ENCODE measurements at regions not wholly inside any gene's neighbourhood (a gene's known extent, or its start where the extent isn't known, plus 50 kb on each side); places are given as distances from the start of the nearest gene placed in this dataset.

GRCh38 chr14:65900164-65900563 is 487.6 kb downstream of the FUT8 start:
- DNase-seq: no peak
- Mint-ChIP-seq H3K27me3 (ENCODE audit: insufficient read depth) (peaks cover 3% of the 10 kb centered on the region; the same call in 1 of the 2 replicates), H3K27ac (no peak overlapping the region), H3K36me3 (ENCODE audit: low read depth) (no peaks in the 10 kb centered on the region), H3K4me3 (no peak overlapping the region), H3K9me3 (peaks cover 9% of the 10 kb centered on the region; the same call in 1 of the 2 replicates), H3K4me1 (ENCODE audit: low read depth) (no peaks in the 10 kb centered on the region)
- TF ChIP-seq, protein P1, sequence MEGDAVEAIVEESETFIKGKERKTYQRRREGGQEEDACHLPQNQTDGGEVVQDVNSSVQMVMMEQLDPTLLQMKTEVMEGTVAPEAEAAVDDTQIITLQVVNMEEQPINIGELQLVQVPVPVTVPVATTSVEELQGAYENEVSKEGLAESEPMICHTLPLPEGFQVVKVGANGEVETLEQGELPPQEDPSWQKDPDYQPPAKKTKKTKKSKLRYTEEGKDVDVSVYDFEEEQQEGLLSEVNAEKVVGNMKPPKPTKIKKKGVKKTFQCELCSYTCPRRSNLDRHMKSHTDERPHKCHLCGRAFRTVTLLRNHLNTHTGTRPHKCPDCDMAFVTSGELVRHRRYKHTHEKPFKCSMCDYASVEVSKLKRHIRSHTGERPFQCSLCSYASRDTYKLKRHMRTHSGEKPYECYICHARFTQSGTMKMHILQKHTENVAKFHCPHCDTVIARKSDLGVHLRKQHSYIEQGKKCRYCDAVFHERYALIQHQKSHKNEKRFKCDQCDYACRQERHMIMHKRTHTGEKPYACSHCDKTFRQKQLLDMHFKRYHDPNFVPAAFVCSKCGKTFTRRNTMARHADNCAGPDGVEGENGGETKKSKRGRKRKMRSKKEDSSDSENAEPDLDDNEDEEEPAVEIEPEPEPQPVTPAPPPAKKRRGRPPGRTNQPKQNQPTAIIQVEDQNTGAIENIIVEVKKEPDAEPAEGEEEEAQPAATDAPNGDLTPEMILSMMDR (IDR thresholded peaks at IDR 0.05): no peak

DNA sequence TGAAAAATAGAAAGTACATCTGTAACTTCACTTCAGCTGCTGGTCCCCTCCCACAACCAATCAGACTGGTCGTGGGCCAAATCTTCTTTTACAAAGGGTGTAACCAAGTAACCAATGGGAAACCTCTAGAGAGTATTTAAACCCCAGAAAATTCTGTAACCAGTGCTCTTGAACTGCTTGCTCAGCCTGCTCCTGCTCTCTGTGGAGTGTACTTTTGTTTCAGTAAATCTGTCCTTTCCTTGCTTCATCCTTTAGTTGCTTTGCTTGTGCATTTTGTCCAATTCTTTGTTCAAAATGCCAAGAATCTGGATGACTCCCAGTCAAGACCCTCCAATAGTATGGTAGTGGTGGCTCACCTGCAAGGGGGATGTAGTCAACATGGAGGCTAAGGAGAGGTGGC is 489.1 kb downstream of the FUT8 start:
- Mint-ChIP-seq H3K9me3 (peaks cover 9% of the 10 kb centered on the region; the same call in 1 of the 2 replicates), H3K27ac (no peak overlapping the region), H3K4me1 (ENCODE audit: low read depth) (no peaks in the 10 kb centered on the region), H3K36me3 (ENCODE audit: low read depth) (no peaks in the 10 kb centered on the region), H3K27me3 (ENCODE audit: insufficient read depth) (peaks cover 3% of the 10 kb centered on the region; the same call in 1 of the 2 replicates), H3K4me3 (no peak overlapping the region)
- DNase-seq: no peak
- TF ChIP-seq, protein P1 (IDR thresholded peaks at IDR 0.05): no peak

- Mint-ChIP-seq H3K4me1 (ENCODE audit: low read depth) (no peaks in the 10 kb centered on the region), H3K9me3 (peaks cover 9% of the 10 kb centered on the region; the same call in 1 of the 2 replicates), H3K27me3 (ENCODE audit: insufficient read depth) (peaks cover 3% of the 10 kb centered on the region; the same call in 1 of the 2 replicates), H3K27ac (no peak overlapping the region), H3K36me3 (ENCODE audit: low read depth) (no peaks in the 10 kb centered on the region), H3K4me3 (no peak overlapping the region)
- no peak for DNase-seq
- TF ChIP-seq, protein P1 (IDR thresholded peaks at IDR 0.05): no peak
Measured at GRCh38 chr14:65904988-65905387, 492.5 kb downstream of the FUT8 start.

GRCh38 chr14:65906344-65906743 is 493.8 kb downstream of the FUT8 start:
- Mint-ChIP-seq H3K9me3 (peaks cover 2% of the 10 kb centered on the region; the same call in 1 of the 2 replicates), H3K27ac (no peak overlapping the region), H3K36me3 (ENCODE audit: low read depth) (no peaks in the 10 kb centered on the region), H3K4me3 (no peak overlapping the region), H3K4me1 (ENCODE audit: low read depth) (no peaks in the 10 kb centered on the region), H3K27me3 (ENCODE audit: insufficient read depth) (peaks cover 8% of the 10 kb centered on the region)
- TF ChIP-seq, protein P1 (IDR thresholded peaks at IDR 0.05): no peak
- no peak for DNase-seq

DNA sequence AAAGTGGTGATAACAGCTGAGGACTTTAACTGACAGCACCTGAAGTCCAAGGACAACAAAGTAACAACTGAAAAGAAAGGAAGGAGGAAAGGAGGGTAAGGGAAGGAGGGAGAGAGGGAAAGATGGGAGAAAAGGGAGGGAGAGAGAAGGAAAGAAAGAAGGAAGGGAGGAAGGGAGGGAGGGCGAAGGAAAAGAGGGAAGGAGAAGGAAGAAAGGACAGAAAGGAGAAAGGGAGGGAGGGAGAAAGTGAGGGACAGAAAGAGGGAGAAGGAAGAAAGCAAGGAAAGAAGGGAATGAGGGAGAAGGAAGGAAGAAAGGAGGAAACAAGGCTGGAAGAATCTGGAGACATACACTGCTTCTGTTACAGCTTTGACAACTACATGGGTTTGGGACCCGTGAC is 494.4 kb downstream of the FUT8 start:
- no peaks in the 10 kb centered on the region; the same call in 1 of the 2 replicates for H3K9me3 Mint-ChIP-seq
- no peak for DNase-seq
- TF ChIP-seq, protein P1 (IDR thresholded peaks at IDR 0.05): no peak
- H3K27ac Mint-ChIP-seq: no peak overlapping the region
- H3K4me3 Mint-ChIP-seq: no peak overlapping the region
- H3K4me1 Mint-ChIP-seq (ENCODE audit: low read depth): no peaks in the 10 kb centered on the region
- H3K27me3 Mint-ChIP-seq (ENCODE audit: insufficient read depth): peaks cover 8% of the 10 kb centered on the region
- H3K36me3 Mint-ChIP-seq (ENCODE audit: low read depth): no peaks in the 10 kb centered on the region
